Erythroblast (primary cell): ENCODE measurements at regions not wholly inside any gene's neighbourhood (a gene's known extent, or its start where the extent isn't known, plus 50 kb on each side); places are given as distances from the start of the nearest gene placed in this dataset.

ENCODE experiments used
- GATA1 ChIP-seq: IDR thresholded peaks from 2 replicates; pipeline ENCODE4 v1.6.1; 2011; ENCODE audit warnings: low read depth, mild to moderate bottlenecking, control low read depth, low read length, moderate library complexity
- POLR2A ChIP-seq: IDR thresholded peaks from 2 replicates; pipeline ENCODE4 v1.6.1; 2011; ENCODE audit warnings: mild to moderate bottlenecking, low read length

GRCh38 chr1:96427616-96428015, 294.0 kb upstream of the PTBP2 start:
- TF ChIP-seq POLR2A (no peak), GATA1 (no peak)
